HG02610 (cell line): ENCODE measurements at regions not wholly inside any gene's neighbourhood (a gene's known extent, or its start where the extent isn't known, plus 50 kb on each side); places are given as distances from the start of the nearest gene placed in this dataset.
"Not testable (repeated sequence)": the region's sequence is repeated elsewhere in the genome, so short reads cannot be mapped to it uniquely, and the experiment has no call there.

ENCODE experiments used
- ATAC-seq: cut with Tn5 transposase; IDR thresholded peaks from one replicate; pipeline ENCODE4 v1.9.1; 2021; ENCODE audit warnings: mild to moderate bottlenecking, moderate library complexity; ENCODE audit not compliant: unreplicated experiment

DNA sequence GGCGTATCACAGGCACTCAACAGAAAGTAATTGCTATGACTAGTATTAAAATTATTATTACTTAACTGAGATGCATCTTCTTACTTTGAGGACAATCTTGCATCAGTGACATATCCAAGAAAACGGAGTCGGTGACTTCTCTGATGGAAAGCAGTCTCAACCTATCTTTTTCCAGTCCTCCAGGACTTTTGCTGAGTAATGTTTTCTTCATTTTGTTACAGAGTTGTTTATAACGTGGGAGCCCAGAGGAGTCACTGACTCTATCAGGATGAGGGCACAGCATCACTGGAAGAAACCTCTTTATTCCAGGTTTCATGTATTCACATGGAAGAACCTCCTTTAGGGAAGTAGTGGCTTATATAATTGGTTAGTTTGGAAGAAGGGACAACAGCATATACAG, 51.5 kb upstream of the MELK start:
- ATAC-seq, result no peak

DNA sequence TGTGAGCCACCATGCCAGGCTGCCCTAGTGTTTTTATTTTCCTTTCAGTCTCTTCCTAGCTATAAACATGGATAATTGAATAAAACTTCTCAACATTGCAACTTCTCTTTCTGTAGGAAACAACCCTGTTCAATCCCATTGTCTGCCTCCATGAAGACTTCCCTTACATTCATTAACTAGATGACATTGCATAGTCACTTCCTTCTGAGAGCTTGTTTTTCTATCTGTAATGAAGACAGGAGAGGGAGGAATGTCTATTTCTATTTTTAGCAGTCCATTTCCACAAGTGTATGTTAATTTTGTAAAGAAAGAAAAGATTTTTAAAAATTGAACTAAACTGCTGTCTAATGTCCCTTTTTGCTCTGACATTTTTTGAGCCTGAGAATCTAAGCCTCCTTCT, 55.6 kb upstream of the MELK start:
- ATAC-seq, result no peak

DNA sequence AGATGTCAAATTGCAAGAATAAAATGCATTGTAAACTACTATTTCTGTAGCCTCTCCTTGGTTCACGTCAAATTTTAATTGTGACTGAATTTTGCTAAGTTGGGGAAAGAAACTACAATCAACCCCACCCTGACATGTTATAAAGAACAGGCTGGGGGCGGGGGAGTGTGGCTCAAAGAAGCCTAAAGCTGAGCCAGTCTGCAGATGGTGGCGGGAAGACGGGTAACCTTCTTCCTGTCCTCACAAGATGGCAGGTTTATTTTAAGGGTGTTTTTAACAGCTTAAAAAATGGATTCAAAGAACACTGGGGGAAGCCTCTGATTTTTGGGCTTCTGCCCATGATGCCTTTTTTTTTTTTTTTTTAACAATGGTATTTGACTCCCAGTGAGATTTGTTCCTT, 68.5 kb upstream of the MELK start:
- no peak for ATAC-seq

DNA sequence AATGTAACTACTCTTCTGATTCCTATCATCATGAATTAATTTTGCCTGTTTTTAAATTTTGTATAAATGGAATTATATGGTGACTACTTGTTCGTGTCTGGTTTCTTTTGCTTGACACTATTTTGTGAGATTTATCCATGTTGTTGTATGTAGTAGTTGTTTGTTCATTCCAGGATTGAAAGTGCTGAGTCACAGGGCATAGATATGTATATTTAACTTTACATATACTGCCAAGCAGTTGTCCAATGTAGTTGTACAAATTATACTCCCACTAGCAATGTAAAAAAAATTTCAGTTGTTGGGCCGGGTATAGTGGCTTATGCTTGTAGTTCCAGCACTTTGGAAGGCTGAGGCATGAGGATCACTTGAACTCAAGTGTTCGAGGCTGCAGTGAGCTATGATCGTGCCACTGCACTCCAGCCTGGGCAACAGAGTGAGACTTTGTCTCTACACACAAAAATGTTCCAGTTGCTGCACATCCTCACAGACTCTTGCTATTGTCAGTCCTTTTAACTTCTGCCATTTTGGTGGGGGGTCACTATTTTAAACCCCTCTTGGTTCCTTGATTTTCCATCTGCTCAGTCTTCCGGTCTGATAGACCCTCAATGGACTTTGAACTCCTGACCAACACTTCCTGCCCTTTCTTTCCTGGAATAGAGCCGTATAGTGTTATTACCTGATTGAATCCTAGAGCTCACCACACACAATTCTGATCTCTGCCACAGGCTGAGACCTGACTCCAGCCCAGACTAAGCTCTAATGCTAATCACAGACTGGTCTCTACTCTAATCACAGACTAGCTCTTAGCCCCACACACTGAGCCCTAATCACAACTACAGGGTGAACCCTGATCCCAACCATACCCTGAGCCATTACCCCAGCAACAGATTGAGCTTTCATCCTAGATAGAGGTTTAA, 69.3 kb upstream of the MELK start:
- ATAC-seq, result no peak

DNA sequence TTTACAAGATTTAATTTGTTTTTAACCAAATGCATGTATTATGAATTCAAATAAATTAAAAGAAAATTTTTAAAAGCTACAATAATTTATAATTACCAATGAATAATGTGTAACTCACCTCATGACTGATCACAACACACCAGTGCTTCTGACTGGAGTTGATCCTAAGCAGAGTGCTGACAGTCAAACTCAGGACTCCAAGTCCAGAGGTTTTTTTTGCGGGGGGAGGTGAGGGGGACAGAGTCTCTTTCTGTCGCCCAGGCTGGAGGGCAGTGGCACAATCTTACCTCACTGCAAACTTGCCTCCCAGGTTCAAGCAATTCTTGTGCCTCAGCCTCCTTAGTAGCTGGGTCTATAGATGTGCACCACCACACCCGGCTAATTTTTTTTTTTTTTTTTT, 71.0 kb upstream of the MELK start:
- ATAC-seq, result no peak

DNA sequence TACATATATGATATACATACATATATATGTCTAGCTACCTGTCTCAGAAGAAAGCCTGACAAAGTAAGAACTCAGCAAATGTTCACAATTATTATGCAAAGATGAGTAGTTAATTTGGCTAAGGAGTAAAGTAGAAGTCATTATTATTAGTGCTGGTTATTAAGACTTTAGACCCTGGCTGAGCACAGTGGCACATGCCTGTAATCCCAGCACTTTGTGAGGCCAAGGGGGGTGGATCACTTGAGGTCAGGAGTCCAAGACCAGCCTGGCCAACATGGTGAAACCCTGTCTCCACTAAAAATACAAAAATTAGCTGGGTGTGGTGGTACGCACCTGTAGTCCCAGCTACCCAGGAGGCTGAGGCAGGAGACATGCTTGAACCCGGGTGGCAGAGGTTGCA, 71.8 kb upstream of the MELK start:
- not testable (repeated sequence) for ATAC-seq

DNA sequence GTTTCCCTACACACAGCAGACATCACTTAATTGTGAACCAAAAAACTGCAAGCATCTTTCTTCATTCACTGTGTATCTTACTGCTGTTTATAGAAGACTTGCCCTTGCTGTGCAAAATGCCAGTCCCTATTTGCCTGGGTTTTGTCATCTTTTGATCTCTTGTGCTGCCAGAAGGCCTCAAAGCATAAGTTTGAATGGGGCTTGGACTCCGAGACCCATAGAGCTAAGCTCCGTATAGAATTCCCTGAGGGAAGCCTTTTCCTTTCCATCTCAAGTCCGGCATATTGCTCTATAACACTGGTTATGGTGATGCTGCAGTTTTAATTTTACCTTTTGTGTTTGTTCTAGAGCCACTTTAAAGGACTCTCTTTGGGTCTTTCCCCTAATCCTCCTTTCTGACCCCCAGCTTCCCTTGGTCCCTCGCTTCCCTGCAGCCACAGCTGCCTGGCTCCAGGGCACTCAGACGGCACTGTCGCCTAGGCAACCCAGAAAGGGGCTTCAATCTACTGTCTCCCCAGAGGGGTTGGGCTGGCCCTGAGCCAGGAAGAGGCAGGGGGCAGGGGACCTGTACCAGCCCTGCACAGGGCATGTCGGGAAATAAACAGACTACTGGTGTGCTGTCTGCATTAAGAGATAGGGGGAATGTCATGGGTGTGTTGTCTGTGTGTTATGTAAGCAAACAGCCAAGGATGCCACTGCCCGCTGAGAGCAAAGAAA, 73.4 kb upstream of the MELK start:
- no peak for ATAC-seq

DNA sequence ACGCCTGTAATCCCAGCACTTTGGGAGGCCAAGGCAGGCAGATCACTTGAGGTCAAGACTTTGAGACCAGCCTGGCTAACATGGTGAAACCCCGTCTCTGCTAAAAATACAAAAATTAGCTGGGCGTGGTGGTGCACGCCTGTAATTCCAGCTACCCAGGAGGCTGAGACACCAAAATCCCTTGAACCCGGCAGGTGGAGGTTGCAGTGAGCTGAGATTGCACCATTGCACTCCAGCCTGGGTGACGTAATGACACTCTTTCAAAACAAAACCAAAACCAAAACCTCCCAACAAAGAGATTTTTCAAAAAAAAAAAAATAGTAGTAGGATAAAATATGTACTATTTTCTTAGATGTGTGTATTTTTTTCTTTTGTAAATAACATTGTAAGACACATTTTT, 79.1 kb upstream of the MELK start:
- not testable (repeated sequence) for ATAC-seq

DNA sequence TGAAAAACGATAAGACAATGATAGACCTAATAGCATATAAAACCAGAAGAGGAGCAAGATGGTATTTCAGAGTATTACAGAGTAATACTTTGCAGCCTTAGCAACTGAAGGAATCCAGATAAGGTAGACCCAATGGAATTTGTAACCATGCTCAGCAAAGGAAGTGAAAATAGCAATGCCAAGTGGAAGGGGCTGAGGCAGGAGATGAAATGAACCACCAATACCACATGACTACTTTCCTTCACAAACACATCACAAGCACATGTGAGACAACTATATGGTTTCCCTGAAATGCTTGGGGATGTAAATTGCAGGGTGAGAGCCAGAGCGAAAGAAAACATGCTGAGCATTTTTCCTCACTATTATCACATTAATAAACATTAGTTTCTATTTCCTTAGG, 79.8 kb upstream of the MELK start:
- no peak for ATAC-seq

DNA sequence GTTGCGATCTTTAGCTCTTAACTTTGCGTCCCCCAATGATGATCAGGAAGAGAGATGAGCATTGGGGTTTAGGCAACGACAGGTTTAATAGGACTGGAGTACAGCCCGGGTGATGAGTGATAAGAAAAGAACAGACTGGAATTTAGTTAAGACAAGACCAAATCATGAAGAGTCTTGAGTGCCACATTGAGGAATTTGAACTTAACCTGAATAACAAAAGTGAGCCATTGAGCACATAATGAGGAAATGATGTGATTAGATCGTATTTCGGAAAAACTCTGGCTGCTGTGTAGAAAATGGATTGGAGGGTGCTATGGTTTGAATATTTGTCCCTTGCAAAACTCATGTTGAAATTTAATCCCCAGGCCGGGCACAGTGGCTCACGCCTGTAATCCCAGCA, 83.2 kb upstream of the MELK start:
- no peak for ATAC-seq

DNA sequence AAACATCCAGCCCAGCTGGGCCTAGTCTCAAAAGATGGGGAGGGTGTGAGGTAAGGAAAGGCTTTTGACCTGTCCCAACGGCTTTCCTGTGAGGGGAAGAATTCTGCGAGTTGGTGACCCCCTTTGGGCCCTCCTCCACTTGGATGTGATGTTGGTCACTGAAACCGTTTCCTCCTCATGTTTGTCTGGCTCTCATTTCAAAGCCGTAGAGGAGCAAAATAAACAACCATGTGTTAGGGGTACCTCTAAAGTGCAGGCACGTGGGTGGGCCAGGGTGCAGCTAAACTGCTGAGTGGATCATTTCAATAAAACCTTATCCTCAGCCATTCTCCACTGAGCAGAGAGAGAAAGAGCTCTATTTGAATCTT, 84.3 kb upstream of the MELK start:
- ATAC-seq, result no peak

DNA sequence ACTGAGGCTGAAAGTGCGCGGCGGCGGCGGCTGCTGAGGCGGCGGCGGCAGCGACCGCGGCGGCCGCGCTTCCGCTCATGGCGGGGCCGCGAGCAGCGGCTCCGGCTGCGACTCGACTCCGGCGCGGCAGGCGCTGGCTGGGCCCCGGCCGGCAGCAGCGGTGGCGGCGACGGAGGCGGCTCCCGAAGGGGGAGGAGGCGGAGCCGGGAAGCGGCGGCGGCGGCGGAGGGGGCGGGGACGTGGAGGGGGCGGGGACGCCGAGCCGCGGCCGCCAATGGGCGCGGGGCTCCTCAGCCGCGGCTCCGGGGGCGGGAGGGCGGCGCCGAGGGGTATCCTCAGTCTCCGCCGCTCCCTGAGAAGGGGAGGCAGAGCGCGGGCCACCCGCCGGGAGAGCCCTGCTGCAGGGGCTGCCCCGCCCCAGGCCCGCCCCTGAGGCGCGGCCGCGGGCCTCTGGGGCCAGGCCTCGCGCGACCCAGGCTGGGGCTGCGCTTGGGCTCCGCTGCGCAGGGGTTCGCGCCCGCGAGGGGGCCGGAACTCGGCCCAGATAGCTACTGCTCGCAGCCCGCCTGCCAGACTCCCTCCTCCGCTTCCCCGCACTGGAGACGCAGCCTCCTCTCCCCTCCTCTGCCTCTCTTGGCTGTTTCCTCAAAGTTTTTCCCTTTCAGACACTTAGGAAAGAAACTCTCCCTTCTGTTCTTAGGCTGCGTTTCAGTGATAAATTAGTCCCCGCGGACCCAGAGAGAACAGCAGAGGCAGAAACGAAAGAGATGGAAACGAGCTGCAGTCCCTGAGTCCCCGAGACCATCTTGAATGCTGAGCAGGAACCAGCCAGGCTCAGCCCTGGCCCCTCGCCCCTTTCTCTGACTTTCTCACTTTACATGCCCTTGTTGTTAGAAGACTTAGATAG, 85.0 kb upstream of the MELK start:
- ATAC-seq, result peak; percentile 87

DNA sequence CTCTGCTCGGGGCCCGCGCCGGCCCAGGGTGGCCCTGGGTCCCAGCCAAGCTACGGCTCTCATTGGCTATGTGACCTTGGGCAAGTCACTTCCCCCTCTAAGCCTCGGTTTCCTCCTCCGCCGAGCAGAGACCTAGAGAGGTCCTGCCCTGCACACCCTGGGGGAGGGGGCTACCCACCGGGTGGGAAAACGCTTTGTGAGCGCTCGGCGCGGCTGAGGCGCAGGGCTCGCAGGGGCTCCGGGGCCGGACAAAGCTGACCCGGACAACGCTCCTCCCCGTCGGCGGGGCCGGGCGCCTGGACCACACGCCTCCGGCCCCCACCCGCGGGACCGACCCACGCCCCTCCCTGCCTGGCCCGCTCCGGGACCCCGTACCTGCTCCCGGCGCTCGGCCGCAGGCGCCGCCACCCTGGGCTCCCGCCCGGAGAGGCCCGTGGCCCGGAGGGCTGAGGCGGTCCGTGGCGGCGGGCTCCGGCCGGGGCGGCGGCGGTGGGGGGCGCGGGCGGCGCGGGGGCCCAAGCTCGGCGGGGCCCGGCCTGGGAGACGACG, 85.7 kb upstream of the MELK start:
- peak; percentile 46 for ATAC-seq

DNA sequence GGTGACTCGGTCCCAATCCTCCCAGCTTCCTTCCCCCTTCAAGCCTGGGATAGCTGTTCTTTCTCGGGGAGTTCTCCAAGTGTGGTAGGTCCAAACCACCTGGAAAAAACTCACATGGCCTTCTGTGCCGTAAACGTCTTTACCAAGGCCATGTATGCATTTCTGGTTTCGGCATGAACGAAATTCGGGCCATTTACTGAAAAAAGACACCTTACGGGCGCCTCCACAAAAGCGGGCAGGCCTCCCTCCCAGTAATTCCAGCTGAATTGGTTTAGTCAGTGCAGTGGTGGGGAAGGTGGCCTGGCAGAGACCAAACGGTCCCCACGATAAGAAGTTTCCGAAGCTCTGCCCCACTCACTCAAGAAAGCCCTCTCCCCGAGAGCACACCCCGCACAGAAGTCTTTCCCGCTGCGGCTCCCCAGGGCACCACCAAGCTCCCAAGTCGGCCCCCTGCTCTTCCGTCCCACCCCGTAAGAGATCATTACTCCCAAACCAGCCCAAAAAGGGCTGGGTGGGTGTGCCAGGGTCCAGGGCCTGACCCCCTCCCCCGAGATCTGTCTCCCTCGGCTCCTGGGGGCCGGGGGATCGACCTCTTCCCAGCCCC, 86.3 kb upstream of the MELK start:
- ATAC-seq, result peak; percentile 1

DNA sequence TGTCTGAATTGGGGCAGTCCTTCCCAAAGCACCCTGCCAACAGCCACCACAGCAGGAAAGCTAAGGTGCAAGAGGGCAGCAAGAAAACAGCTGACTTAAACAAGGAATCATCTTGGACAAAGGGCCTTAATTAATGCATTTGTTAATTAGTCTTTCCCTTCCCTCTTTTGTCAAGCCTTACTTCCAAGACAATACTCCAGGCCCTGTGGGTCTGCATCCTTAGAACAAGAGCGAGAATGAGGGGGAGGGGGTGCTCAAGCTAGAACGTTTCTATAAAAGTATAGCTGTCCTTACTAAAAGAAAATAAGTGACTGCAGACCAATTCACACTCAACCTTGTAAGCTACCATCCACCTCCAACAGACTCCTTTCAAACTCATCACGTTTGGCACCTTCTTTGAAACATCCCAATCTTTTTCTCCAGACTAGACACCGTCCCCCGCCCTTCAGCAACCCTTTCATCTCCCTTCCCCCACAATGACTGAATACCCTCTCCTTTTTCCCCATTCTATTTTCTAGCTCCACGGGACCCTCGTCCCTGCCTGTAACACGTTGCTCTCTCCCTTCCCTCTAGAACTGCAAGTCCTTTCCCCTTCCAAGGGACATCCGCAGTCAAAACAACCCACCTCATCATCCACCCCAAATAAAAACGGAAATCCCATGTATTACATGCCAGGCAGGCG, 85.7 kb upstream of the RNF38 start:
- ATAC-seq, result no peak

DNA sequence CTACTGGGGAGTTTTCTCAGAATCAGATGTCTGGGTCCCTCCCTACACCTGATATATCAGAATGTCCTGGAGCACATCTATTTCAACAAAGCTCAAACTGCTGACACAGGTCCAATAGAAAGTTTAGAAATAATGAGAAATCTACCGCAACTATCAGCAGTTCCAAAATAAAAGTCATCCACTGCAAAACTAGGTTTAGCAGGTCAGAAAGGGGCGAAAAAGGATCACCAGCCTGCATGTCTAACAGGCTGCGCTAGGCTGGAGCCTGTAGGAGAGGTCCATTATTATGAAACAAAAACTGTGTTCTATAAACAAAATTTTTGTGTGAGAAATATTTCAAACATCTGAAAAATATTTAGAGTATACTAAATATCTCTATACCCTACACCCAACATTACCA, 84.1 kb upstream of the RNF38 start:
- no peak for ATAC-seq

DNA sequence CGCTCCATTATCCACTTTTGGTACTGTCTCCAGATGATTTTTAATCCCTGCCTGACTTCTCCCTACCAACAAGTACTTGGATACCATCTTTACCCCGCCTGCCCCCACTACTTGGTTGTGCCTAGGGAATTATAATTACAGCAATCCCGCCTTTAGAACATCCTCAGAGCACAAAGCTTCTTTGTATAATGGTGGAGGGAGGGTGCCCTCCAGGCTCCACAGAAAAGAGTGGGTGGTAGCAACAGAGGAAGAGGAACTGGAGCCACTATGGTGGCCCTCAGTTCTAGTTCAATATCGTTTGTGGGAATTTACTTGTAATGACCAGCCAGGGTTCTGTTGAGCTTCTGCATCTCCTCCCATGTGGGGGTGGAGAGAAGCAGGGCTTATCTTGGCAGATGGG, 79.0 kb upstream of the RNF38 start:
- no peak for ATAC-seq

DNA sequence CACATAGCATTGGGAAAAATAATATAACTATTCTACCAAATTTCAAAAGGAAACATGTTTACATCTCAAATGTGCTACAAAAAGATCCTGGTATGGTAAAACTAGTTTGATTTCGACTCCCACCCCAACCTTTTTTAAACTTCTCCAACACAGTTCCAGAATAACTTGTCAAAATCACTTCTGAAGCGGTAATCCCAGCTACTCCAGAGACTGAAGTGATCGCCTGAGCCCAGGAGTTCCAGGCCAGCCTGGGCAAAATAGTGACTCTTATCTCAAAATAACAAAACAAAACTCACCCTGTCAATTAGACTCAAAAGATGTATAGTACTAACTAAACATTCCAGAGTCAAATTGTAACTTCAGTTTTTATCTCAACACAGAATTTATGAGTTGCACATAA, 71.3 kb upstream of the RNF38 start:
- ATAC-seq, result no peak

DNA sequence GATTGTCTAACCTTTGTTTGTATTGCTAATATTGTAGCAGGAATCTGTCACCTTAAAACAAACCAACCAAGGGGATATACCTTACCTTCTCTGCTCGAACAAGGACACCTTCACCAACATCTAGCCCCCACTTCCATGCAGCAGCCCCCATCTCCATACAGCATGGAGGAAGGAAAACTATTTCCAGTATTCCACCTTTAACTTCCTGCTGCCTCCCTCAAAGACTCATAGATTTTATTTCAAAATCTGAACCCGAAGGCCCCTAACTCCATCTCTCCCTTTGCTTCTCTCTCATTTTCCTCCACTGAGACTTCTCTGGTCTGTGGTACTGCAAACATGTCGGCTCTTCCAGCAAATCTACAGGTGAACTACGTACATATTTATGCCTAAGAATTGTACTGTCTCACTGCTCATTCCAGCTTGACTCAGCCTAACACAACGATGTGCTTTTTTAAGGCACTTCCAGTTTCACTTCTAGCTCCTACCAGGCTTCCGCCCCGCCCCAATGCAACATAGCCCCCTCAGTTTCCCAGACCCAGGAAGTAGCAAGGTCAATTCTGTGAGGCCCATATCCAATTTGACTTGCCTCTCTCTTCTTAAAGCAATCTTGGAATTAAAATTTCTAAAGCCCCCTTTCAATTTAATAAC, 70.7 kb upstream of the RNF38 start:
- peak; percentile 92 for ATAC-seq

DNA sequence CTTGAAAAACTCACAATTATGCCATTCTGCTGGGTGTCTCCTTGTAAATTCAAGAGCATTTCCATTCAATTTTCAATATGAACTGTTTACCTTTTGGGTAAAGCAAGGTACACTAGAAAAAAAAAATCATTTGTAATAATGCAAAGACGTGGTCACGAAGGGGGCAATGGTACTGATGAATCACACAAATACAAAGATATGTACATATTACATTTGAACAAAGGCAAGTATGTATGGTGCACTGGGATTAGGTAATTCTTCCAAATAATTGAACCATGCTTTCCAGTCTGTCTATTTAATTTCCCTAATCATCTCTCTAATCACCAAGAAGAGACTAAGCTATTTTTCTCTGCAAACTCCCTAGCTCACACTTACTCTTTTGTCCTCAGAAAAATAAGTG, 63.4 kb upstream of the RNF38 start:
- ATAC-seq, result no peak
